ENCODE measurements at regions not wholly inside any gene's neighbourhood (a gene's known extent, or its start where the extent isn't known, plus 50 kb on each side); places are given as distances from the start of the nearest gene placed in this dataset.

DNA sequence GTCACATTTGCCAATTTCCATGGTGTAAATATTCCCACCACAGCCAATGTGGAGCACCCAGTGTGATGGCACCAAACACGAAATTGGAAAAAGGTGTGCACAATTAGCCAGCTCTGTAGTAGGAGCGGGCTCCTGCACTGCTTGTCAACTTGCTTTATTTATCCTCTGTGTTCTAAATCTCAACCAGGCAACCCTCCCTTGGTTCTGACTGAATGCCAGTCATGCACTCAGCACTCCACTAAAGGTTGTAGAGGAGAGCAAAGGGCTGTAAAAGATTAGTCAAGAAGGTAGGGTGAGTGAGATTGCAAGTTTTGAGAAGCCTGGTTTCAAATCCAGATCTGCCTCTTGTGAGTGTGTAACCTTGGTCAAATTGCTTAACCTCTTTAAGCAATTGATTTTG lies 71.5 kb upstream of the EGR2 start:
- in situ Hi-C loops (cut with MboI) = no loop called here
- no TSS peak for BruUV-seq (replicated peaks)

More for the DNA sequence above, 71.5 kb upstream of the EGR2 start:
- Histone ChIP-seq H3K79me2 (ENCODE audit: control insufficient read depth, insufficient read depth, low read length) (no peaks in the 10 kb centered on the region), H3K4me2 (ENCODE audit: control insufficient read depth, insufficient read depth) (no peak overlapping the region), H3K27ac (ENCODE audit: control insufficient read depth, insufficient read depth) (no peak overlapping the region), H2AFZ (ENCODE audit: control insufficient read depth, low read depth, low read length) (no peak overlapping the region), H3K4me3 (no peak overlapping the region), H3K9me3 (replicated peaks; ENCODE audit: control insufficient read depth, insufficient read depth, low read length) (no peaks in the 10 kb centered on the region), H3K36me3 (ENCODE audit: control insufficient read depth in 2 of 2, insufficient read depth in 2 of 2, low read length in 1 of 2) (no peaks in the 10 kb centered on the region), H3K27me3 (replicated peaks in 1 of 2; ENCODE audit: control insufficient read depth in 2 of 2, insufficient read depth in 2 of 2, low read length in 1 of 2) (no peaks in the 10 kb centered on the region; a peak in 1 of 4 replicates), H3K4me1 (ENCODE audit: control insufficient read depth, insufficient read depth, low read length) (no peaks in the 10 kb centered on the region), H4K20me1 (ENCODE audit: control insufficient read depth, insufficient read depth) (no peaks in the 10 kb centered on the region), H3K9ac (ENCODE audit: control insufficient read depth, insufficient read depth, low read length) (no peak overlapping the region)
- intact Hi-C loops (cut with micrococcal nuclease; ENCODE audit: unreplicated experiment) = no loop called here
- ATAC-seq (no peak), DNase-seq (ENCODE audit: low read depth, low spot score) (no peak), FAIRE-seq (no peak)
- ChIA-PET SMC1A (ENCODE audit: uncharacterized antibody, unreplicated experiment) (no interaction called here), RAD21 (ENCODE audit: unreplicated experiment) (no interaction called here), POLR2A (no interaction called here), CTCF (no interaction called here)
- WGBS (ENCODE audit: insufficient coverage, insufficient replicate concordance, low lambda C conversion rate, missing lambda C conversion rate) = 28% methylated on average over 2 of the region's 2 CpGs
- TF ChIP-seq NFYA (IDR thresholded peaks at IDR 0.05; ENCODE audit: borderline replicate concordance, low read depth, low read length) (no peak), PBX3 (IDR thresholded peaks at IDR 0.05; ENCODE audit: insufficient replicate concordance, low read depth, low read length) (no peak), KAT2A (conservative IDR thresholded peaks at IDR 0.05; ENCODE audit: control insufficient read depth, low read depth, low read length) (no peak), CHD2 (IDR thresholded peaks at IDR 0.05; ENCODE audit: borderline replicate concordance, low read depth, low read length) (no peak), ESRRA (IDR thresholded peaks at IDR 0.05; ENCODE audit: low read length) (no peak), GABPA (IDR thresholded peaks at IDR 0.05; ENCODE audit: low read depth) (no peak), PAX8 (IDR thresholded peaks at IDR 0.05) (no peak), ZZZ3 (IDR thresholded peaks at IDR 0.05; ENCODE audit: control insufficient read depth, insufficient read length, low read depth) (no peak), JUNB (IDR thresholded peaks at IDR 0.05) (no peak)
- TF ChIP-seq, protein P1, sequence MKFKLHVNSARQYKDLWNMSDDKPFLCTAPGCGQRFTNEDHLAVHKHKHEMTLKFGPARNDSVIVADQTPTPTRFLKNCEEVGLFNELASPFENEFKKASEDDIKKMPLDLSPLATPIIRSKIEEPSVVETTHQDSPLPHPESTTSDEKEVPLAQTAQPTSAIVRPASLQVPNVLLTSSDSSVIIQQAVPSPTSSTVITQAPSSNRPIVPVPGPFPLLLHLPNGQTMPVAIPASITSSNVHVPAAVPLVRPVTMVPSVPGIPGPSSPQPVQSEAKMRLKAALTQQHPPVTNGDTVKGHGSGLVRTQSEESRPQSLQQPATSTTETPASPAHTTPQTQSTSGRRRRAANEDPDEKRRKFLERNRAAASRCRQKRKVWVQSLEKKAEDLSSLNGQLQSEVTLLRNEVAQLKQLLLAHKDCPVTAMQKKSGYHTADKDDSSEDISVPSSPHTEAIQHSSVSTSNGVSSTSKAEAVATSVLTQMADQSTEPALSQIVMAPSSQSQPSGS (IDR thresholded peaks at IDR 0.05; ENCODE audit: low read length) = no peak
